ENCODE measurements at regions not wholly inside any gene's neighbourhood (a gene's known extent, or its start where the extent isn't known, plus 50 kb on each side); places are given as distances from the start of the nearest gene placed in this dataset.

- Histone ChIP-seq H4K20me1 (ENCODE audit: control insufficient read depth, insufficient read depth, low read depth, low read length) (no peaks in the 10 kb centered on the region), H3K27ac (ENCODE audit: low read depth, low read length) (no peak overlapping the region), H3K9me2 (replicated peaks; ENCODE audit: control insufficient read depth, low read length) (no peaks in the 10 kb centered on the region), H3K27me3 (ENCODE audit: control insufficient read depth, low read length) (no peaks in the 10 kb centered on the region), H3K4me2 (ENCODE audit: low read length) (no peak overlapping the region), H3K9me3 (ENCODE audit: control insufficient read depth, insufficient read depth, low read length) (no peaks in the 10 kb centered on the region), H3K4me1 (ENCODE audit: control insufficient read depth, low read length) (no peaks in the 10 kb centered on the region), H3K79me2 (ENCODE audit: control insufficient read depth, low read length) (no peaks in the 10 kb centered on the region), H3F3A (ENCODE audit: control insufficient read depth, insufficient read depth) (no peaks in the 10 kb centered on the region), H3K36me3 (ENCODE audit: control insufficient read depth, low read length) (no peaks in the 10 kb centered on the region), H3K4me3 (ENCODE audit: low read length) (no peak overlapping the region)
- TF ChIP-seq CTCF (IDR thresholded peaks at IDR 0.05; ENCODE audit: low read depth, low read length, poor library complexity, severe bottlenecking) = no peak
- no peak for TF ChIP-seq EZH2phosphoT487 (IDR thresholded peaks at IDR 0.05; ENCODE audit: borderline replicate concordance, low read length)
Measured at GRCh38 chr4:141578451-141578850, 57.9 kb upstream of the IL15 start.

- no peak overlapping the region for H3K4me3 ChIP-seq (ENCODE audit: low read length)
- H3K4me2 ChIP-seq (ENCODE audit: low read length) = no peak overlapping the region
- no peak for TF ChIP-seq CTCF (IDR thresholded peaks at IDR 0.05; ENCODE audit: low read depth, low read length, poor library complexity, severe bottlenecking)
- TF ChIP-seq EZH2phosphoT487 (IDR thresholded peaks at IDR 0.05; ENCODE audit: borderline replicate concordance, low read length) = no peak
- H3K79me2 ChIP-seq (ENCODE audit: control insufficient read depth, low read length) = no peaks in the 10 kb centered on the region
- no peak overlapping the region for H3K27ac ChIP-seq (ENCODE audit: low read depth, low read length)
- no peaks in the 10 kb centered on the region for H3K9me2 ChIP-seq (replicated peaks; ENCODE audit: control insufficient read depth, low read length)
- H3K4me1 ChIP-seq (ENCODE audit: control insufficient read depth, low read length) = no peaks in the 10 kb centered on the region
- no peaks in the 10 kb centered on the region for H4K20me1 ChIP-seq (ENCODE audit: control insufficient read depth, insufficient read depth, low read depth, low read length)
- no peaks in the 10 kb centered on the region for H3K36me3 ChIP-seq (ENCODE audit: control insufficient read depth, low read length)
- no peaks in the 10 kb centered on the region for H3K9me3 ChIP-seq (ENCODE audit: control insufficient read depth, insufficient read depth, low read length)
- H3F3A ChIP-seq (ENCODE audit: control insufficient read depth, insufficient read depth) = no peaks in the 10 kb centered on the region
- H3K27me3 ChIP-seq (ENCODE audit: control insufficient read depth, low read length) = no peaks in the 10 kb centered on the region
Measured at GRCh38 chr4:141580523-141580922, 55.9 kb upstream of the IL15 start.
